HL-60 (cell line): ENCODE measurements at regions not wholly inside any gene's neighbourhood (a gene's known extent, or its start where the extent isn't known, plus 50 kb on each side); places are given as distances from the start of the nearest gene placed in this dataset.

Experiments used
- GABPA ChIP-seq: IDR thresholded peaks from 2 replicates; pipeline ENCODE4 v1.6.1; 2012; ENCODE audit warnings: low read depth
- POLR2AphosphoS5 ChIP-seq: IDR thresholded peaks from 2 replicates; pipeline ENCODE4 v1.6.1; 2012; ENCODE audit warnings: low read depth
- REST ChIP-seq: IDR thresholded peaks from 2 replicates; pipeline ENCODE4 v1.6.1; 2012; ENCODE audit warnings: low read depth; ENCODE audit not compliant: insufficient replicate concordance
- SPI1 ChIP-seq: IDR thresholded peaks from 2 replicates; pipeline ENCODE4 v1.6.1; 2012; ENCODE audit warnings: low read depth, mild to moderate bottlenecking, borderline replicate concordance
- TF ChIP-seq, protein P1 (sequence below): IDR thresholded peaks from one replicate; pipeline ENCODE4 v1.5.1; 2011; ENCODE audit warnings: low read length, control low read depth, inconsistent platforms; ENCODE audit not compliant: insufficient read depth

GRCh38 chr12:11960646-11961045 lies 110.1 kb upstream of the BCL2L14 start:
- TF ChIP-seq, protein P1, sequence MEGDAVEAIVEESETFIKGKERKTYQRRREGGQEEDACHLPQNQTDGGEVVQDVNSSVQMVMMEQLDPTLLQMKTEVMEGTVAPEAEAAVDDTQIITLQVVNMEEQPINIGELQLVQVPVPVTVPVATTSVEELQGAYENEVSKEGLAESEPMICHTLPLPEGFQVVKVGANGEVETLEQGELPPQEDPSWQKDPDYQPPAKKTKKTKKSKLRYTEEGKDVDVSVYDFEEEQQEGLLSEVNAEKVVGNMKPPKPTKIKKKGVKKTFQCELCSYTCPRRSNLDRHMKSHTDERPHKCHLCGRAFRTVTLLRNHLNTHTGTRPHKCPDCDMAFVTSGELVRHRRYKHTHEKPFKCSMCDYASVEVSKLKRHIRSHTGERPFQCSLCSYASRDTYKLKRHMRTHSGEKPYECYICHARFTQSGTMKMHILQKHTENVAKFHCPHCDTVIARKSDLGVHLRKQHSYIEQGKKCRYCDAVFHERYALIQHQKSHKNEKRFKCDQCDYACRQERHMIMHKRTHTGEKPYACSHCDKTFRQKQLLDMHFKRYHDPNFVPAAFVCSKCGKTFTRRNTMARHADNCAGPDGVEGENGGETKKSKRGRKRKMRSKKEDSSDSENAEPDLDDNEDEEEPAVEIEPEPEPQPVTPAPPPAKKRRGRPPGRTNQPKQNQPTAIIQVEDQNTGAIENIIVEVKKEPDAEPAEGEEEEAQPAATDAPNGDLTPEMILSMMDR = no peak
- no peak for TF ChIP-seq POLR2AphosphoS5
- TF ChIP-seq SPI1 = no peak
- no peak for TF ChIP-seq REST
- TF ChIP-seq GABPA = no peak
